A673 (cell line): ENCODE measurements at regions not wholly inside any gene's neighbourhood (a gene's known extent, or its start where the extent isn't known, plus 50 kb on each side); places are given as distances from the start of the nearest gene placed in this dataset.

ENCODE experiments used
- BruUV-seq: library from RNA; stranded (reverse); fragments of 400-500 nt; replicated peaks from 2 replicates; lab custom pipeline; 2021; lab: Mats Ljungman, UMichigan
- CTCF ChIA-PET: fragments of 300-600 bp; sonication (Branson Sonifier 250); formaldehyde crosslinking; loops from one replicate; lab custom pipeline; 2022; ENCODE audit warnings: antibody characterized with exemption; lab: Charles Lee
- POLR2A ChIA-PET: fragments of 300-600 bp; sonication (Branson Sonifier 250); formaldehyde crosslinking; loops from one replicate; lab custom pipeline; 2022; ENCODE audit warnings: antibody characterized with exemption; ENCODE audit not compliant: low non-redundant PET; lab: Charles Lee
- DNase-seq: peaks from one replicate; pipeline ENCODE4 v3.0.0-alpha.2; 2015; ENCODE audit warnings: low spot score
- H3K27ac ChIP-seq: fragments of 200-600 bp; sonication (generic); 2 replicates; pipeline ENCODE4 v1.5.1; 2016; ENCODE audit warnings: mixed run types, low read depth, mild to moderate bottlenecking, mixed read lengths, antibody characterized with exemption, low read length; ENCODE audit not compliant: poor library complexity, severe bottlenecking
- H3K27me3 ChIP-seq: fragments of 200-600 bp; sonication (generic); replicated peaks from 2 replicates; pipeline ENCODE4 v1.6.1; 2017; ENCODE audit warnings: mixed run types, low read depth, mild to moderate bottlenecking, mixed read lengths, antibody characterized with exemption, low read length; ENCODE audit not compliant: insufficient read depth, poor library complexity
- H3K36me3 ChIP-seq: fragments of 200-600 bp; sonication (generic); 2 replicates; pipeline ENCODE4 v1.6.1; 2016; ENCODE audit warnings: mixed run types, mild to moderate bottlenecking, mixed read lengths, antibody characterized with exemption, low read length; ENCODE audit not compliant: insufficient read depth, poor library complexity, severe bottlenecking
- H3K4me1 ChIP-seq: fragments of 200-600 bp; sonication (generic); 2 replicates; pipeline ENCODE4 v1.6.1; 2017; ENCODE audit warnings: mixed run types, mild to moderate bottlenecking, mixed read lengths, antibody characterized with exemption, low read length; ENCODE audit not compliant: insufficient read depth, poor library complexity, severe bottlenecking
- H3K4me3 ChIP-seq: fragments of 200-600 bp; sonication (generic); 2 replicates; pipeline ENCODE4 v1.5.1; 2016; ENCODE audit warnings: low read depth, mixed run types, mild to moderate bottlenecking, mixed read lengths, low read length; ENCODE audit not compliant: poor library complexity, severe bottlenecking
- H3K9me3 ChIP-seq: fragments of 200-600 bp; sonication (generic); 2 replicates; pipeline ENCODE4 v1.6.1; 2016; ENCODE audit warnings: mixed run types, low read depth, mild to moderate bottlenecking, mixed read lengths, antibody characterized with exemption, low read length; ENCODE audit not compliant: poor library complexity, severe bottlenecking
- EZH2 ChIP-seq: fragments of 200-600 bp; sonication (generic); IDR thresholded peaks from 2 replicates; pipeline ENCODE4 v1.6.1; 2017; ENCODE audit warnings: borderline replicate concordance, low read depth, mild to moderate bottlenecking, mixed read lengths, antibody characterized with exemption, low read length; ENCODE audit not compliant: poor library complexity, severe bottlenecking
- intact Hi-C: fragments of 100-400 bp; cut with micrococcal nuclease; formaldehyde crosslinking; loops from one replicate; pipeline ENCODE4 v1.10.0; 2022; ENCODE audit not compliant: unreplicated experiment
- TF ChIP-seq, protein P1 (sequence below): fragments of 300-800, 200-600 bp; sonication (generic); conservative IDR thresholded peaks from 2 replicates; pipeline ENCODE4 v1.5.1; 2017; ENCODE audit warnings: low read depth, mild to moderate bottlenecking, antibody characterized with exemption, low read length, moderate library complexity, mixed read lengths

DNA sequence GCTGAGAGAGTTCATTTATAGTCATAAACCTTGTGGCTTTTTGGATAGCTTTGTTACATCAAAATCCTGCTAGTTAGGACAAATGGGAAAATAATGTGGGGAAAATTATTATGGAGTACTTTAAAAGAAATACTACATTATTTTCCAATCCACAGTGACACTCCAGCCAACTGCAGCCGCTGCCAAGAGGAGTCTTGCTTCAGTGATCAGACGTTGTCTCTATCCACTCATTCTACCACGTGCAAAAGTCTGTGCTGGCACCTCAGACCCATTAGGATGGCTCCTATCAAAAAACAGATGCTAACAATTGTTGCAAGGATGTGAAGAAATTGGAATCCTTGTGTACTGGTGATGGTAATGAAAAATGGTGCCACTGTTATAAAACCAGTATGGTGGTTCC is 128.6 kb upstream of the IQSEC1 start:
- TF ChIP-seq, protein P1, sequence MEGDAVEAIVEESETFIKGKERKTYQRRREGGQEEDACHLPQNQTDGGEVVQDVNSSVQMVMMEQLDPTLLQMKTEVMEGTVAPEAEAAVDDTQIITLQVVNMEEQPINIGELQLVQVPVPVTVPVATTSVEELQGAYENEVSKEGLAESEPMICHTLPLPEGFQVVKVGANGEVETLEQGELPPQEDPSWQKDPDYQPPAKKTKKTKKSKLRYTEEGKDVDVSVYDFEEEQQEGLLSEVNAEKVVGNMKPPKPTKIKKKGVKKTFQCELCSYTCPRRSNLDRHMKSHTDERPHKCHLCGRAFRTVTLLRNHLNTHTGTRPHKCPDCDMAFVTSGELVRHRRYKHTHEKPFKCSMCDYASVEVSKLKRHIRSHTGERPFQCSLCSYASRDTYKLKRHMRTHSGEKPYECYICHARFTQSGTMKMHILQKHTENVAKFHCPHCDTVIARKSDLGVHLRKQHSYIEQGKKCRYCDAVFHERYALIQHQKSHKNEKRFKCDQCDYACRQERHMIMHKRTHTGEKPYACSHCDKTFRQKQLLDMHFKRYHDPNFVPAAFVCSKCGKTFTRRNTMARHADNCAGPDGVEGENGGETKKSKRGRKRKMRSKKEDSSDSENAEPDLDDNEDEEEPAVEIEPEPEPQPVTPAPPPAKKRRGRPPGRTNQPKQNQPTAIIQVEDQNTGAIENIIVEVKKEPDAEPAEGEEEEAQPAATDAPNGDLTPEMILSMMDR = no peak
- TF ChIP-seq EZH2 = no peak
- Histone ChIP-seq H3K27ac (no peak overlapping the region), H3K4me3 (no peak overlapping the region), H3K4me1 (no peaks in the 10 kb centered on the region), H3K9me3 (no peaks in the 10 kb centered on the region), H3K36me3 (no peaks in the 10 kb centered on the region), H3K27me3 (peaks cover 39% of the 10 kb centered on the region)
- no TSS peak for BruUV-seq
- ChIA-PET POLR2A (no interaction called here), CTCF (no interaction called here)
- intact Hi-C loops = no loop called here
- no peak for DNase-seq

DNA sequence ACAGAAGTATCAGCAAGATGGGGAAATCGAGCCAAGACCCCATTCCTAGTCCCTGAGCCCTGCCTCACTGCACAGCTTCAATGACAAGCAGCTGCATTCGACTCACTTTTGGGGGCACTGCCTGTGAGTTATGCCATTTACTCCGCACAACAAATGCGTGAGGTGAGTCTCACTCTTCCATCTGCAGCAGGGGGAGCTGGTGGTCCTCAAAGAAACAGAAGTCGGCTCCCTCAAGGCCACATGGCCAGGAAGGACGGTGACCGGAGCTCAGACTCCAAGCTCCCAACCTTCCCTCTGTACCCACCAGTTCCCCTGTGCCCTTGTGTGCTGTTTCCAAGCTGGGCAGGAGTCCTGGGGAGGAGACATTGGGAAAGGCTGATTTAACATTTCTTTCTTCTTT is 127.7 kb upstream of the IQSEC1 start:
- Histone ChIP-seq H3K27me3 (peaks cover 32% of the 10 kb centered on the region), H3K4me1 (no peaks in the 10 kb centered on the region), H3K9me3 (no peaks in the 10 kb centered on the region), H3K36me3 (no peaks in the 10 kb centered on the region), H3K27ac (no peak overlapping the region), H3K4me3 (no peak overlapping the region)
- ChIA-PET POLR2A (no interaction called here), CTCF (no interaction called here)
- no TSS peak for BruUV-seq
- intact Hi-C loops = no loop called here
- TF ChIP-seq, protein P1 = 0 out of 2 replicates have a peak, but pooled peaks have one; percentile 14
- TF ChIP-seq EZH2 = no peak
- DNase-seq = no peak

DNA sequence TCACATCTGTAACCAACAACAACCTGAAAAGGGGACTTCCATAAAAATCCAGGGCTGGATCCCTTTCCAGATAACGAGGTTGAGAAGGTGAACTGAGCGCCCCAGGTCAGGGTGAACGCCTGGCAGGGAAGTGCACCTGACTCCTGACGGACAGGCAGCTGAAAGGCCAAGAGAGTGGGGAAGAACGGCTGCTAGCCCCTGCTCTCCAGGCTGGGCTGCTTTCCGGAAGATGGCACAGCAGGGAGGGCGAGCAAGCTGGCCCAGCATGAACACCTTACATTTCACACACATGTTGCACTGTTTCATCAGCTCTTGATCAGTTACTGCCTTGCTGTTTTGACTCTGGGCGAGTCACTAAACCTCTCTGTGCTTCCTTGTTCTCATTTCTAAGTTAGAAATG is 127.2 kb upstream of the IQSEC1 start:
- ChIA-PET POLR2A (no interaction called here), CTCF (no interaction called here)
- intact Hi-C loops = no loop called here

More for the DNA sequence above, 127.2 kb upstream of the IQSEC1 start:
- H3K27me3 ChIP-seq = peaks cover 28% of the 10 kb centered on the region
- DNase-seq = no peak
- H3K4me3 ChIP-seq = no peak overlapping the region
- H3K9me3 ChIP-seq = no peaks in the 10 kb centered on the region
- no peak for TF ChIP-seq EZH2
- TF ChIP-seq, protein P1 = no peak
- H3K36me3 ChIP-seq = no peaks in the 10 kb centered on the region
- BruUV-seq = no TSS peak
- no peaks in the 10 kb centered on the region for H3K4me1 ChIP-seq
- H3K27ac ChIP-seq = no peak overlapping the region
